ENCODE measurements at regions not wholly inside any gene's neighbourhood (a gene's known extent, or its start where the extent isn't known, plus 50 kb on each side); places are given as distances from the start of the nearest gene placed in this dataset.

DNA sequence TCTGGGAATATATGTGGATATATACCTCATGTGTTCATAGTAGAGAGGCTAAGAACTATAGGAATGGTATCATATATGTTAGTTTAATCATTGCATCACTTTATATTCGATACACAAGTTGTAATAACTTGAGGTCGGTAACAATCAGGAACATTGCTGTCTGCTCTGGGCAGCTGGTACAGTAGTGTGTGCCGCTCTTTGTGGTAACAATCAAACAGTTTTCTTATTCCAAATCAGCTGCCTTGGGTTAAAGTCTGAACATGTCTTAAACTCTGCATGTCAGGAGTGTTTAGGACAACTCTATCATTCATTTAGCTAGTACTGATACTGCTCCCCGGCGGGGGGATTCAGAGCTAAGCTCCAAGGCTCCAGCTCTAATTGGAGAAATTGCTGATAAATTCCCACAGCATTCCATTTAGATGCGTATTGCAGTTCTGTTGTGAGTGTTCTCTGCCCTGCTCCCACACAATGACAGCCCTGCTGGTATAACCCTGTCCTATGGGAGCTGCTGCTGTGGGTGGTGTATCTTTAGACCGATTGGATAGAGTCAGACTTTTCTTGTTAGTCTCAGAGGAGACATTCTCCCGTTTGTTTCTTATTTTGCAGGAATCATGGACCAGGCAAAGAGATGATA lies 707.5 kb upstream of the FZD8 start:
- DNase-seq = no peak

DNA sequence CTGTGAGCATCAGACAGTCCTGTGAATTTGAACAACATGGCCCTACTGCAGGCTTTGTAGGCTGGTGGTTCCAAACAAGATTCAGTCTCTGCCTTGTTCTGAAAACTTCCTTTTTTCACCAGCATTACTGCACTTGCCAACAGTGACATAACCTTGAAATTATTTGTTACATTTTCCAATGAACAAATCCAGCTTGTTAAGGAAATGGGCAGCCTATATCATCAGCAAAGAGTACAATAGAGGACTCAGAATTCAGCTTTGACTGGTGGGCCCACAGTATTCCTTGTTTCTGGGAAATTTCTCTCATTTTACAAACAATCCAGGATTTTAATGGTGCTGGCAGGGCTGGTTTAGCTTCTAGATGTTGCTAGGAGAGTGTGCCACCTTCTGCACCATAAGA lies 703.7 kb upstream of the FZD8 start:
- no peak for DNase-seq

DNA sequence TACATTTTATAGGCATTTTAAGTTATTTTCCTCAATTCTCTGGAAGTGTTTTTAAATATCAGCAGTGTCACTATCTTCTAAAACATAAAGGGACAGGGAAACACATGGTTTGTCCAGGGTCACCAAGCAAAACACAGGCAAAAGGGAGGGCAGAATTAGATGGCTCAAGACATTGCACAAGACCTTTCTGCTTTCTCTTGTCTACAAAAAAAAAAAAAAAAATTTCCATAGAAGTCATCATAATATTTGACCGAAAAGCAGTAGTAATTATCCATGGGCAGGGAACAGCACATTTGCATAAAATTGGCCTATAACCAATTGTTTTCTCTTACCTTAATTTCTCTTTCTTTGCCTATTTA lies 703.1 kb upstream of the FZD8 start:
- no peak for DNase-seq

DNA sequence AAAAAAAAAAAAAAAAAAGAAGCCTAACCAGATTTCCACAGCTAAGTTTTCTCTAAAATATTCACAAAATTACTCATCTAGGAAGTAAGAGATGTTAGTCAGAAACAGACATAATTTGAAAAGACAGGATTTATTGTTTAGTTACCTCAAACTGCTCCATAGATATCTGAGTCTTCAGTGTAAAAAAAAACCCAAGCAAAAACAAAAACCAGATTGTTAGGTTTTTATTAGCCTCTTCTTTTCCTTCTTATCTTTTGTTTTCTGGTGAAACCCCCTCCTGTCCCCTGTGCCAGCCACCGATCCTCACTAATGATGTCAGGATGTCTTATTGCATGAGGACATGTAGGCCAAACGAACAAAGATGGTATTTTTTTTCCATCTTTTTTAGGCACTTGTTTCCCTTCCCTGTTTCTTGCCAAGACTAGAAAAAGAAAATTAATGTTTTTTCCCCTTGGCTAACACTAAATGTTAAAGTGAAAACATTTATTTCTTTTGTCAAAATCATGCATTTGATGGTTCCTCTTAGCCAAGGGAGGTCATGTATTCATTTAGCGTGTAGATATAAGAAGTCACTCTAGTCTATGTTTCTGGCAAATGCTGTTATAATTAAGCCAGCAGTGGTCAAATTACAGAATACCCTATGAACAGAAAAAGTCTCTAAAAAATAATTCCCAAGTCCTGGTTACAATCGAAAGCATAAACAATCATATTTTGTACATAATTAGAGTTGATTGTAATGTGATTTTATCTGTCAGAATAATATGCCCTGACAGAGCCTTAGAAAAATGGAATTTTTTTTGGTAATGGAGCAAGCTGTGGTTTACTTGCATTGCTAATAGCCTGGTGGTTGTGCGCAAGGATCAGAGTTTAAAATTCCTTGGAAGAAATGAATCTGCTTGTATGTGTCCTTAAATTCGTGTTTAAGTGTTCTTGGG lies 702.4 kb upstream of the FZD8 start:
- DNase-seq = no peak

DNA sequence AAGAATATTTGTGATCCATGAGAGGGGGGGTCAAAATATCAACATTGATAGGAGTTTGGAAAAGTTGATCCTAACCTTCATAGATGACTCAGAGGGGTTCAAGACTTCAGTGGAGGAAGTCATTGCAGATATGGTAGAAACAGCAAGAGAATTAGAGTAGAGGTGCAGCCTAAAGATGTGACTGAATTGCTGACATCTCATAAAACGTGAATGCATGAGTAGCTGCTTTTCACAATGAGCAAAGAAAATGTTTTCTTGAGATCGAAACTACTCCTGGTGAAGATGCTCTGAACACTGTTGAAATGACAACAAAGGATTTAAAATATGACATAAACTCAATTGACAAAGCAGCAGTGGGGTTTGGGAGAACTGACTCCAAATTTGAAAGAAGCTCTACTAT lies 700.7 kb upstream of the FZD8 start:
- no peak for DNase-seq

DNA sequence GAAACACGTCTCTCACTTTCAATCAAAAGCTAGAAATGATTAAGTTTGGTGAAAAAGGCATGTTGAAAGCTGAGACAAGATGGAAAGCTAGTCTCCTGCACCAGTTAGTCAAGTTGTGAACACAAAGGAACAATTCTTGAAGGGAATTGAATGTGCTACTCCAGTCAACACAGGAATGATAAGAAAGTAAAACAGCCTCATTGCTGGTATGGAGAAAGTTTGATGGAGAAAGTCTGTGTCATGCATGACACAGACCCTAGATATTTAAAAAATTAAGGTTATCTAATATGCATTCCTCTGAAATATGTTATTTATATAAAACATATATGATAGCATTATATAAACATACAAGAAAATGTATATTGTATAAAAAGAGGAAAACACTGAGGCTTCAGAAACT lies 699.4 kb upstream of the FZD8 start:
- no peak for DNase-seq

DNA sequence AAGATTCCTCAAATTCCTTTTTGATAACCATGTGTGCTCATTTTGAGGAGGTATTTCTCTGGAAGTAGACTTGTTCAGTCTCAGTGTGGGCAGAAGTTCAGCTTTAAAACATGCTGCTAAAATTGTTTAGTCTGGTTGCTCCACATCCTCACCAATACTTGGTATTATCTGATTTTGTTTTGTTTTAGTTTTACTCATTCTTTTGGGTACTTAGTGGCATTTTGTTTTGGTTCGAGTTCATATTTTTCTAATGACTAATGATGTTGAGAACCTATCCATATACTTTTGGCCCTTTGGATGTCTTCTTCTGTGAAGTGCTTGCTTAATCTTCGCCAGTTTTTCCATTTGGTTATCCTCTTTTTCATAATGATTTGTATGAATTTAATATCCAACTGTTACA lies 694.2 kb upstream of the FZD8 start:
- DNase-seq = no peak

DNA sequence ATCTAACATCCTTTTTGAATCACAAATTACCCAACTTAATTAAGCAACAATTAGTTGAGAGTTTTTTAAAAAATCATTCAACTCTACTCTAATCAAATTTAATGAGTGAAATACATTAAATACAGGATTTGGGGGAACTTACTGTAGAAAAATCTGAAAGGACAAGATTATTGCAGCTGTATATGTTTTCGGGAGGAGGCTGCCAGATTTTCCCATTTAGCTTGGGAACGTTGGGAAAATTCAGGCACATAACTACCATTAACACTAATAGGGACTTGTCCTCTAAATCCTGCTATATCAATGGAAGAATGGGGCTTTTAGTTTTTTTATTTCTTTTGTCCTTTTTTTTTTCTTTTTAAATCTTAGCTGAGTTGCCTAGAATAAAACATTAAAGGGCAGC lies 691.4 kb upstream of the FZD8 start:
- DNase-seq = no peak

DNA sequence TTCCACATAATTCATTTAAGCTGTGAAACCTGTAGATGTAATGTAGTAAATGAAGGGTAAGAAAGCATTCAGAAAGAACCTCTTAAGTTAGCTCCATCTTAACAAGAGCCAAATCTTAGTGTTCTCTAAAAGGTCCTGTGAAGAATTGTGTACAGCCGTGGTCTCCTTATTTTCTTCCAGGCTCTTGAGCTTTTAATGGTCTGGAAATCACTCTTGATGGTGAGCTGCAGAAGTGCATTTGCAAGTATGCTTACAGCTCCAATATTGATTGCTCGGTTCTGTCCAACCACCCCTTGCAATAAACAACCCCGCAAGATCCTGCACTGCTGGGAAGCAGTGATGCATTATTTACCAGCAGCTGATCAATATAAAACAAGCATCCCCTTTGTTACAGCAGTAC lies 690.8 kb upstream of the FZD8 start:
- no peak for DNase-seq

DNA sequence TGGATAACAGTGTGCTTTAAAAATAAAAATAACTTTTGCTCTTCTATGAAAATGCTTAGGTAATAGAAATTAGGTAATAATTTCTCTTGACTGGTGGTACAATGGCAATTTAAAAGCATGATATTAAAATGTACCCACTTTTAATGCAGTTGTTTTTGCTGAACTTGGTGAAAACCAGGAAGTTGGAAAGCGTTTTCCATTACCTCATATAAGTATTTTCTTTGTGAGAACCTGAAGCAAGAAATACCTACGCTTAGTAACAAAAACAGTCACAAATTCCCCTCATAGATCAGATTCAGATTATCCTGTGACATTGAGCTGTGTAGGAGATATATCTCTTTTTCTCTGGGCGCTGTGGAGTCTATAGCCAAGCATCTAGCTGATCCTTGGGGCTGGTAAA lies 689.0 kb upstream of the FZD8 start:
- DNase-seq = no peak

DNA sequence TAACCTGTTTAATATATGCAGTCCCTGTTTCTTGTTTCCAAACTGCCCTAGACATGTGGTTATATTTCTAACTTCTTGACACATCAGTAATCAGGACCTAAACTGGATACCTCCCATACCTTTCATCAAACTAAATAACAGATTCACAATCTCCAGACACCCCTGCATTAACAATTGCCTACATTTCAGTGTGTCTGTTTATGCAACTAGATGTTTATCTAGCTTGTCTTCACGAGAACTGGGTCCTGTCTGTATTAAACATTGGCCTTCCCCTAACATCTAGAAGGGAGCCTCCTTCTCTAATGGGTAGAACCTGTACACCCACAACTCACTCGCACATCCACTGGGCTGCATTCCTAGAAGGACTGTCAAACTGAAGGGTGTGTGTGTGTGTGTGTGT lies 683.7 kb upstream of the FZD8 start:
- DNase-seq = no peak

DNA sequence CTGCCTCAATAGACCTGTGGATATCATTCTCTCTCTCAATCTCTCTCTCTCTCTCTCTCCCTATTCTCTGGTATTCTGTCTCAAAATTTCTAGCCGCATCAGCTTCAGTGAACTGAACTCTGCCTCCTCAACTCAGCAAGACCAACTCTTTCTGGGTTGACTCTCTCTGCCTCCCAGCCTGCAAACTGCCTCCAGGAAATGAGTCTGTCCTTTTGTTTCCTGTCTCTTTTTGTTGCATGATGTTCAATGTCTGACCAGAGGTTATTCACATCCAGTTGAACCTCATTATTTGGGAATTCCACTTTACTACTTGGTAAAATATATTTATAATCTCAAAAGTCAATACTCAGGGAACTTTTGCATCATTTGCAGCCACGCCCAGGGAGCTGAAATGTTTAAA lies 682.7 kb upstream of the FZD8 start:
- DNase-seq = no peak

DNA sequence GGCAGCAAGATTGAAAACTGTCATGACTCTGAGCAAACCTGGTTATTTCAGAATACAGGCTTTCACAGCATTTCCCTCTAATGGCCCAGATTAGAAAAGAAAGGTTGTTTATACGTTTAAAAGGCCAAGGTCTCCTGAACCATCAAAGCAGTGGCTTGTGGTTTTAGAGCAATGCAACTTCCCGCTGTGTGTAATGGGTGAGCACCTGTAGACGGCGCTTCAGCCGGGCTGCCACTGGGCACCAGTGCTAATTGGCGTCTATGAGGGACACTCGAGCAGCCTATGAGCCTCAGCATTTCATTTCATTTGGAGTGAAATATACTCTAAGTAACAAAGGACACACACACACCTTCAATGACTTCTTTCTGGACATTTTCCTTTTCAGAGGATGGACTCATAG lies 671.0 kb upstream of the FZD8 start:
- DNase-seq = no peak

DNA sequence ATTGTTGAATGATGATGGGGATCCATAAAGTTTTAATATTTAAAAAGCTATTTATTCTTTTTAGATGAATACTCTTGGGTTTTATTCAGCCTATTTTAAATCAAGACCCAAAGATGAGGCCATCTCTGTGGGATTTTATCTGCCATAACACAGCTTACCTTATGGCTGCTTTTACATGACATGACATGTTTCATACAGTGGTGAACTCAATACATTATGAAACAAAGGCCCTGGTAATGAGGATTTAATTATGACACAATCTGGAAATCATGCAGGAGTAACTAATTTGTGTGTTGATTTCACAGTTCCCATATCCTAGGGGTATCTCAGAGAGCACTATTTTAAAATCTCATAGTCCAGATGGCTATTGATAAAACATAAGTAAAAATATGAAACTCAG lies 661.8 kb upstream of the FZD8 start:
- no peak for DNase-seq

DNA sequence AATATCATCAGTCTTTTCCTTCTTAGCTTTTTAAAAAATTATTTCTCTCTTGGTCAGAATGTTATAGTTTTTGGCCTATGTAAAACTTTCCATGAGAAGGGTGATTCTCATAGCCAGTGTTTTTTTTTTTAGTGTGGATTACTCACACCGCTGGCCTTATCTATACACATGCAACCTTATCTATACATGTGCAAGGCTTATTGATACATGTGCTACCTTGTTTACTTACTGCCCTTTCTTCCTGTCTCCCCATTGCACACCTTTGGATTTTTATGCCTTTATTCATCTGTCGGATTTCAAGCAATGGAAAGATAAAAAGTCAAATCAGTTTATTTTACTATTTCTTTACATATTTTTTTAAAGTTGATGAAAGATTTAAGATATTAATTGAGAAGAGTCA lies 660.0 kb upstream of the FZD8 start:
- DNase-seq = no peak

DNA sequence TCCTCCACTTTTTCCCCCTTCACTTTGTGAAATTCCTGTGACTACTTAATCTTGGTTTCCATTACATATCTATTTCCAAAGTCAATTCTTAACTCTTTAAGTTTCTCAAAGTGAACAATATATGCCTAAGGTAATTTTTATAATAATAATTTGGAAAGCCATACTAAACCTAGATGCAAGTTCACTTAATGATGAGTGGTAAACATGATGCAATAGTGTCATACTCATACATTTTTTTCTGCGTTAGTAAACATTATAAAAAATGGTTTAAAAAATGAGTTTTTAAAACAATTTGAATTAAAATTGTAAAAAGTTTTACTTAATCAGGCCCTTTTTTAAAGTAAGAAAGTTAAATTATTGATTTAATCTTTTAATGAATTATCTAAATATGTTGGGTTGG lies 659.4 kb upstream of the FZD8 start:
- no peak for DNase-seq

DNA sequence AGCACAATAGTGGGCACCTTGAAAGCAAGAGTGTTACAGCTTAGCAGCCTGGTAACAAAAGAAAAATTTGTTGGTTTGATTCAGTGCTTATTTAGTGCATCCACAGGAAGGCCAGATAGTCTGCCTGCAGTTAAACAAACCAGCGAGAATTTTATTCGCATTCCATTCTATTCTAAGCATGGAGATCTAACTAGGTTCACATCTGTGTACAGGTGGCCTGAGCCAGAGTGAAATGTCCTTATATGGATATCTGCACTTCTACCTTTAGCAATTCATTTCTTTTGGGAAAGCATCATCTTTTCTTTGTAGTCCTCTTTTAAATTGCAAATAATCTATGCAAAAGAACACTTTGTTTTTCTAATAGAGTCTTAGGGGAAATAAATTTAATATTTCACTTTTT lies 659.0 kb upstream of the FZD8 start:
- DNase-seq = no peak

DNA sequence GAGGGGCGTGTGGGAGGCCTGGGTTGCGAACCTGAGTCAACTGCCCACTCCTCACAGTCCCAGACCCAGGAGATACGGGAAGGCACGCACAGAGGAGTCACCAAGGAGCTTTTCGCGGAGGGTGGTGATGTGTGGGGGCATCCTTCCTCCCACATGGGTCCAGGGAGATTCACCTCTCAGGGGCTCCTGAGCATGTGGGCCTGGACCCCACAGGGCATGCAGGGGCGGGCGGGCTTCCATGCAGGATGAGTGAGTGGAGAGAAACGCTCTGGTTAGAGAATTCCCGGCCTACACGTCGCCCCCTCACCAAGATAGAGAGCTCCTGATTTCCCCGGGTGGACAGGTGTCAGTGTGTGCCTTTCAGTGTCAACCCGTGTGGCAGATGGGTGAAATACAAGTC lies 641.7 kb upstream of the FZD8 start:
- no peak for DNase-seq

DNA sequence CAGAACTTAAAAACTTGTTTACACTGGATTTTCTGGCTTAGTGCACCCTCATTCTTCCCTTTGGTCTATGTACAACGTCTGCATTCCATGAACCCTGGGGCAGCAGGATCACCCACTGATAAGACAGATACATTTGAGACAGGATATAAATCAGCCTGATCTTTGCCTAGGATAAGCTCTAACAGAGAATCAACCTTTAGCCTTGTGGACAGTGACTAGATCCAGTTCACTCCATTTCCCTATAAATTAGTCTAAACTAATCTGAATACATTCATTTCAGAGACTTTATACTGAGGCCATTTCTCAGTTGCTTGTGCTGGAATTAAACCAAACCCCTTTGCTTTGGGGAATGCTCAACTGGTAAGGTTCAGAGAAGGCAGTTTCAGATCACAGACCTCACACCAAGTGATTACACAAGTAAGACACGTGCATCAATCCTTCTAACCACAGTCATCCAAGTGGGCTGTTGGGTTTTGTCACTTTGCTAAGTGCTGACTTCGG lies 639.8 kb upstream of the FZD8 start:
- DNase-seq = no peak

DNA sequence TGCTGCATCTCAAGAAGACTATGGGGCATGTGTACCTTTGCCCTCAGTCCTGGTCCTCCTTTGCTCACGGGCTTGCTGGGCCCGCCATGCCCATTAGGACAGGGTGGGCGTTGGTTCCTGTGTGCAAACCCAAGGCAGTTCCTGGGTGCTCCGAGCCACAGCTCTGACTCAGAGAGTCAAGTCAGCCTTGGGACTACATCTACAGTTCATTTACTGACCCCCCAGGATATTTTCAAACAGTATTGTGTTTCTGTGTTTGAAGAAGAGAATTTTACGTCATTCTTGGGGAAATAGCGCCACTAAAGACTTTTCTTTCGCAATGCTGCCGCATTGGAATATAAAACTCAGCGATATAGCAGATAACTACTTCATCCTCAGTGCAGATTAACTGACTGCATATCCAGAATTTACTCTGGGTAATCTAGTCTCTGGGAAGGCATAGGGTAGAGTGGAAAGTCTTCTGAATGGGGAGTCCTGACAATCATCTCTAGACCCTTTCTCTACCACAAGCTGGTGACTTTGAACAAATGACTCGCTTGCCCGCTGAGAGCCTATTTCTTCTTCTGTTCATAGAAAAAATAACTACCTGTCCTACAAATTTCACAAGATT lies 638.9 kb upstream of the FZD8 start:
- DNase-seq = no peak

DNA sequence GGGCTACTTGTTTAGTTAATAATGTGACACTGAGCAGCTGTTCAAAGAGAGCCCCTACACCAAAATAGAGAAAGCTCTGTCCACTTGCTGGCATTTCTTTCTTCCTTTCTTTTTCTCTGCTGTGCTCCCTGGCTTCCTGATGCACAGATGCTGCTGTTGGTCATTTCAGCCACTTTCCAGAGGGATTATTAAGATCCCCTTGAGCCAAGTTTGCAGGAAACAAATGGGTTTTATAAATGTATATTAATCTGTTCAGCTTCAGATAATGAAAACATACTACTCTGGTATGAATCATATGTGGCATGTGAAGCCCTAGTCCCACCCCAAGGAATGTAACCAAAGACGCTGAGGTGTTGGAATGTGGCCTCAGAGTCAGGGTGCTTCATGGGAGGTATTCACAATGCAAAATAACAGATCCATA lies 638.2 kb upstream of the FZD8 start:
- no peak for DNase-seq

DNA sequence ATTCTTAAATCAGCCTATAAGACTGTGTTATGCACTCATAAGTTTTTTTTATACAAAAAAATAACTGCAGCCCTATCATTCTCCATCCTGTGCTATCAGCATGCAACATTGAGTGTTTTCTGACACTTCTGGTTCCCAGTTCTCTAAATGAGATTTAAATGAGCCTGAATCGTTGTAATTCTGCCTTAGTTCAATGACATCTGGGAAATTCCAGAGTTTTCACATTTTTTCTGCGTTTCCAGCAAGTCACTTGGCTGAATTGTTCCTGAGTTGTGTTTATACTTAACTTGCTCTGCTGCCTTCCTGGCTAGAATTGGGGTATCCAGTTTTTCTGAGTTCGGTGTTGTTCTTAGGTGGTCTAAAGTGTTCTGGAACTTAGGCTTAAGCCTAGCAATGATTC lies 636.1 kb upstream of the FZD8 start:
- DNase-seq = no peak

DNA sequence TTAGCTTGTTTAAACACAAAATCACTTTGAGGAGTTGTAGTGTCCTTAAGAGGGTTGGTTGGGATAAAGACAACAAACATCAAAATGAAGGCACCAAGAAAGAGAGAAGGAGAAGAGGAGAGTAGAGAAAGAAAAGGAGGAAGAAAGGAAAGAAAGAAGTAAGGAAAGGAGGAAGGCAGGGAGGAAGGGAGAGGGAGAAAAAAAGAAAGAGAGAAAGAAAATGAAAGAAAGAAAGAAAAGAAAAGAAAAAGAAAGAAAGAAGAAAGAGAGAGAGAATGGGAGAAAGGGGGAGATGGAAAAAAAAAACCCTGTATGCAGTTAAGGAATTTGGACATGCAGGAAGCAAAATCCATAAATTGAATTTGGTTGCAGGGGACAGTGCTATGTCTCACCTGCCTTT lies 635.4 kb upstream of the FZD8 start:
- DNase-seq = no peak

DNA sequence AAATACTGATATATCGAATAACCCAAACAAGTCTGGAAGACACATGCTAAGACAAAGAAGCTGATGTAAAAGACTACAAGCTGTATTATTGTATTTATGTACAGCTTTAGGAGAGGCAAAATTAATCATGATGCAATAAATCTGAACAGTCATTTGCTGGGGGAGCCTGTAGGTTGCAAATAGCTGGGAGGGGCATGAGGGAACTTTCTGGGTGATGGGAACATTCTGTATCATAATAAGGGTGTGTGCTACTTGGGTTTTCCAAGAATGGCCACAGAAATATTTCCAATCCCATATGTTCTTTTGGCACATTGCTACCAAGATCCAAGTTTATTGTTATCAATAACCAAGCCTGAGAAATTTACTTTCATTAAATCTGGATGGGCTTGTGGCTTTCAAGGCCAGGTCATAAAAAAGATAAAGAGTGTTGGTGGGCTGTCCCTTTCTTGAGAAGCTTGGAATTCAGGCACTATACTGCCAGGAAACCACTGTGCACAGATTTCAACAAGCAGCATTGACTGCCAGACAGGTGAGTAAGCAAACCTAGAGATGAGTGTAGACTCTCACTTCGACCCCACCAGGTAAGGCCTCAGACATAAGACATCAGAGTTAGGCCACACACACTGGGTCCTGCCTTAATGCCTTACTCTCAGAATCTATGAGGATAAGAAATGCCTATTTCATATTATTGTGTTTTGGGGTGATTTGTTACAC lies 629.7 kb upstream of the FZD8 start:
- DNase-seq = no peak

Measured in kidney glomerular epithelial cell (primary cell).